Adrenal gland (tissue), 5 donors: ENCODE measurements at regions not wholly inside any gene's neighbourhood (a gene's known extent, or its start where the extent isn't known, plus 50 kb on each side); places are given as distances from the start of the nearest gene placed in this dataset.

Experiments used
- POLR2A ChIP-seq, 2 donors: fragments of 450-650 bp; IDR thresholded peaks; one replicate each; pipeline ENCODE4 v1.6.1; 2017; ENCODE audit warnings: antibody characterized with exemption in 2 of 2, mild to moderate bottlenecking in 2 of 2, moderate library complexity in 1 of 2
- TF ChIP-seq, protein P1 (sequence below), 6 experiments: fragments of 450-650 bp in 4 of 6; fragments of 200-600 bp in 2 of 6; sonication (generic) in 1 of 6; IDR thresholded peaks; 1 replicate in 5 of 6; 2 replicates in 1 of 6; pipeline versions ENCODE4 v1.5.1 to v1.8.0; 2016 to 2021; ENCODE audit warnings: antibody characterized with exemption in 6 of 6, mild to moderate bottlenecking in 2 of 6, moderate library complexity in 1 of 6
- donor health status: DM: no; HTN: no; CAD: no.

DNA sequence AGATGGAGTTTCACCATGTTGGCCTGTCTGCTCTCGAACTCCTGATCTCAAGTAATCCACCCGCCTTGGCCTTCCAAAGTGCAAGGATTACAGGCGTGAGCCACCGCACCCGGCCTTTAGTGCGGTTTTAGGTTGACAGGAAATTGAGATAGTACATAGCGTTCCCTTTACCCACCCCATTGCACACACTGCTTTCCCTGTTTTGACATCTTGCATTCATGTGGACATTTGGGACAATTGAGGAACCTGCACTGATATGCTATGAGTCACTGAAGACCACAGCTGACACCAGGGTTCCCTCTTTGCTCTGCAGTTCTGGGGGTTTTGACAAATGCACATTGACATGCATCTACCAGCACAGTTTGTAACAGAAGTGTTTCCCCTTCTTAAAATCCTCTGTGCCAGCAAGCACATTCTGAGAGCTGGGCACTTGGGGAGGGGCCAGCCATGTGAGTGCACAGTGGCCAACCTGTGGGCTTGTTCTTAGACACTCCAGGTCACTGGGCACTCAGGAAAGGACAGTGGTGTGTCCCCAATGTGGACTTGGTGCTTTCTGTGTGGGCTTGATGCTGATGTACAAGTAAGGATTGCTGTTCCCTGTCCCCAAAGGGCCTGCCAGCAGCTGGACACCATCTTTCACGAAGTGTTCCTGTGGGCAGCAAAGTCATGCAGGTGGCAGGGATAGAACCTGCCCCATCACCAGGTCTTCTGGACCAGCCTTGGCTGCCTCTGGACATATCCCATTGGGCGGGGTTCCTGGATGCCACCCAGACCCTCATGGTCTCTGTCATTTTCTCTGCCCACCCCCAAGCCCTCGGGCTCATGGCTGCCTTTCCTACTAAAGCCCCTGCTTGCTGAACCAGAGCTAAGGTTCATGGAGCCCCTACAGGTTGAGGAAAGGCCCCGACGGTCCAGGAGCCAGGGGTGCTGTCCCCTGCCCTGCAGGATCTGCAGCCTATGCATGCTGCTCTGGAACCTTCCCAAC lies 579.8 kb downstream of the GLRX3 start:
- TF ChIP-seq, protein P1, sequence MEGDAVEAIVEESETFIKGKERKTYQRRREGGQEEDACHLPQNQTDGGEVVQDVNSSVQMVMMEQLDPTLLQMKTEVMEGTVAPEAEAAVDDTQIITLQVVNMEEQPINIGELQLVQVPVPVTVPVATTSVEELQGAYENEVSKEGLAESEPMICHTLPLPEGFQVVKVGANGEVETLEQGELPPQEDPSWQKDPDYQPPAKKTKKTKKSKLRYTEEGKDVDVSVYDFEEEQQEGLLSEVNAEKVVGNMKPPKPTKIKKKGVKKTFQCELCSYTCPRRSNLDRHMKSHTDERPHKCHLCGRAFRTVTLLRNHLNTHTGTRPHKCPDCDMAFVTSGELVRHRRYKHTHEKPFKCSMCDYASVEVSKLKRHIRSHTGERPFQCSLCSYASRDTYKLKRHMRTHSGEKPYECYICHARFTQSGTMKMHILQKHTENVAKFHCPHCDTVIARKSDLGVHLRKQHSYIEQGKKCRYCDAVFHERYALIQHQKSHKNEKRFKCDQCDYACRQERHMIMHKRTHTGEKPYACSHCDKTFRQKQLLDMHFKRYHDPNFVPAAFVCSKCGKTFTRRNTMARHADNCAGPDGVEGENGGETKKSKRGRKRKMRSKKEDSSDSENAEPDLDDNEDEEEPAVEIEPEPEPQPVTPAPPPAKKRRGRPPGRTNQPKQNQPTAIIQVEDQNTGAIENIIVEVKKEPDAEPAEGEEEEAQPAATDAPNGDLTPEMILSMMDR (IDR thresholded peaks at IDR 0.05) = no peak
- TF ChIP-seq POLR2A (IDR thresholded peaks at IDR 0.05) = no peak
